IPS-18c (cell line): ENCODE measurements at regions not wholly inside any gene's neighbourhood (a gene's known extent, or its start where the extent isn't known, plus 50 kb on each side); places are given as distances from the start of the nearest gene placed in this dataset.

Source experiments
- H3K4me3 ChIP-seq: 2 replicates; pipeline ENCODE4 v1.7.0; 2013; ENCODE audit warnings: low read depth, mild to moderate bottlenecking, low read length, moderate library complexity; ENCODE audit not compliant: insufficient read depth
- H3K9me3 ChIP-seq: one replicate; pipeline ENCODE4 v1.6.1; 2013; ENCODE audit warnings: mild to moderate bottlenecking, low read length, moderate library complexity; ENCODE audit not compliant: control insufficient read depth, insufficient read depth

DNA sequence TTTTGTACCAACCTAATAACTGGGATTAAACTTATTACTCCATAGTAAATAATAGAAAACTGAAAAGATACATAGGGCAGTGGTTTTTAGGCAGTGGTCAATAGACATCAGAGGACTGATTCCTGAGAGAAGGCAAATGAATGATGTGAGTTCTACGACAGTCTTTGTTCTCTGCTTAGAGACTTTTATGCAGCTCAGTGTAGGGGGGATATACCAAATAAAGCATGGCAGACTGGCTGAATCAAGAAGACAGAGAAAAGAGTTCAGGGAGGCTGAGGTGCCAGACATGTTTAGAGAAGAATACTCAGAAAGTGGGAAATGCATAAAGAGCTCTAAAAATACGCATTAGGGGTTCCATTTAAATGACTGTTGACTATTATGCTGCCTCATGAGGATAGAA is 320.8 kb upstream of the FAR2 start:
- H3K9me3 ChIP-seq: no peaks in the 10 kb centered on the region
- H3K4me3 ChIP-seq: no peak overlapping the region

DNA sequence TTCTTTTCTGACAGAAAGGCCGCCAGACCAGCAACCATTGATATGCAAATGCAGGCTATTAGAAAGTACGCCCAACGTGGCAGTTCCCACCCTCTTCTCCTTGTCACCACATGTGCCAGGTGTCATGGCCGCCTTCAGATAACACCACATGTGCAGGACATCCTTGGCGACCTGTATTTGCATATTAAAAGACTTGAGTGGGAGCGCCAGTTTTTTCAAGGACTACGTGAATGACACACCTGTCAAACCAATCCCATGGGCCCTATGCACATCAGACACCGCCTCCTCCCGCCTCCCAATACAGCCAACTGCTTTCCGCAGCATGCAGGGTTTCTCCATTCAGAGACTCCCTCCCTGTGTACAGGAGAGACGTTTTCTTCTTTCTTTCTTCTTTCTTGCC is 318.6 kb upstream of the FAR2 start:
- H3K9me3 ChIP-seq: no peaks in the 10 kb centered on the region
- H3K4me3 ChIP-seq: no peak overlapping the region

GRCh38 chr12:28844718-28845117 is 304.4 kb upstream of the FAR2 start:
- Histone ChIP-seq H3K4me3 (no peak overlapping the region), H3K9me3 (no peaks in the 10 kb centered on the region)

DNA sequence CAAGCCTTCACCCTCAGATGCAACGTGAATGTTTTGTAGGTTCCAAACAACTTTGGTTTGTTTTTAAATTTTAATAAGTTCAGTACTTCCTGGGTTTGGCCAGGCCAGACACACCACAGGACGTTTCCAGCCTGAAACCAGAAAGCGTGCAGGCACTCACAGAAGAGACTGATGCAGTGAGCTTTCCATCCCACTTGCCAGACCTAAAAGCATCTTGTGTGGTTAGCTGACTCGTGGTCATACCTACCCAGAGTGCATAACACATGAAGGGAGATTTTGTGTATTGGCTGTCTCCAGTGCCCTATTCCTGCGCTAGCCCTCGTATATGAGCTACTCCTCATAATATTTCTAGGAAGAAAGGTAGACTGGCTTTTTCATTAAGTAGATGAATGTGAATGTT is 297.3 kb upstream of the FAR2 start:
- H3K4me3 ChIP-seq: no peak overlapping the region

GRCh38 chr12:28855761-28856310 is 293.2 kb upstream of the FAR2 start:
- Histone ChIP-seq H3K4me3 (no peak overlapping the region), H3K9me3 (no peaks in the 10 kb centered on the region)

More for the DNA sequence above, 297.3 kb upstream of the FAR2 start:
- H3K9me3 ChIP-seq: no peaks in the 10 kb centered on the region

GRCh38 chr12:28857369-28857768 is 291.7 kb upstream of the FAR2 start:
- no peak overlapping the region for H3K4me3 ChIP-seq

DNA sequence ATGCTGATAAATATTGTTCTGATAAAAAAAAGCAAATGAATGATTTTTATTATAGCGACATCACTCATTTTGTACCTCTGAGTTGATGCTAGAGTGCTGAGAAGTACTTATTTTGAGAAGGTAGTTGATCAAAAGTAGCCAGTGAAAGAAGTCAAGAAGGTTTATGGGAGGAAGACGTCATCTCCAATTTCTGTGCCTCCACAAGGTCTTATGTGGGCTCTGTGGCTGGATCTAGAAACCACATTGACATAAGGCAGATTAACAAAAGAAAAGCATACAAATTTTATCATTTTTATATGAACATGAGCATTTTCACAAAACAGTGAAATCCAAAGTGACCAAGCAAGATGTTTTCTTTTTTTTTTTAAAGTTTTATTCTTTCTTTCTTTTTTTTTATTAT is 289.5 kb upstream of the FAR2 start:
- no peak overlapping the region for H3K4me3 ChIP-seq
- H3K9me3 ChIP-seq: no peaks in the 10 kb centered on the region

More at GRCh38 chr12:28857369-28857768, 291.7 kb upstream of the FAR2 start:
- H3K9me3 ChIP-seq: no peaks in the 10 kb centered on the region

- no peak overlapping the region for H3K4me3 ChIP-seq
- peaks cover 5% of the 10 kb centered on the region for H3K9me3 ChIP-seq
Observed at GRCh38 chr12:28865776-28866175, 283.3 kb upstream of the FAR2 start.

- Histone ChIP-seq H3K9me3 (peaks cover 5% of the 10 kb centered on the region), H3K4me3 (no peak overlapping the region)
Observed at GRCh38 chr12:28866296-28866695, 282.8 kb upstream of the FAR2 start.

DNA sequence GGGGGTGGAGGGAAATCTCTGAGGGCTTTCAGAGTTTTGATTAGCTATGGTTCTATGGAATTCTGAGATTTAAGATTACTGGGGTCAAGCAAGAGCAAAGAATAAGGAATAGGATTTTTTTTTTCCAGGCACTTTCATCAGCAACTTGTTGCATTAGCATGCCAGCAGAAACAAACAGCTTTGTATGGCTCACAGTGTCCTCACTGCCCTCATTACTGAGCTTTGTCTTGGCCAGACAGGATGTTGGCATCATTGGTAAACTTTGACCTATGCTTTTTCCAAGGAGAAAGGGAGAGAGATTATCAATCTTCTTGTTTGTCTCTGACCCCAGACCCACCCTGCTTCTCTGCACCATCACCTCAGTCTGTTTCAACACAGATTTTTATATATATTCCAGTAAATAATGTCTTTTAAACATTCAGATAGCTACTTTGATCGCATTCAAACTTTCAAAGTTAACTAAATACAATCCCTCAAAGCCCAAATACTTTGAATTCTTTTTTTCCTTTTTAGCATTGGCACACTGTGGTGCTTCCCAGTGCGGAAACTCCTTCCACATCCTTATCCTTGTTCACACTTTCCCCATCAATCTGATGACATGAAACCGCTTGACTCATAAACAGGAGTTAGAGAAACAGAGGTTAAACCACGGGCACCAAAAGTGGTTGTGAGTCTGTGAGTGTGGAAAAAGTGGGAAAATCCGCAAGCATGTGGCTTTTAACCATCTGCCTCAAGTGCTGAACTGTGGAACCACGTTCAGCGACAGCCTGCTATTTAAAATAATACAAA is 282.2 kb upstream of the FAR2 start:
- Histone ChIP-seq H3K4me3 (no peak overlapping the region), H3K9me3 (peaks cover 5% of the 10 kb centered on the region)

DNA sequence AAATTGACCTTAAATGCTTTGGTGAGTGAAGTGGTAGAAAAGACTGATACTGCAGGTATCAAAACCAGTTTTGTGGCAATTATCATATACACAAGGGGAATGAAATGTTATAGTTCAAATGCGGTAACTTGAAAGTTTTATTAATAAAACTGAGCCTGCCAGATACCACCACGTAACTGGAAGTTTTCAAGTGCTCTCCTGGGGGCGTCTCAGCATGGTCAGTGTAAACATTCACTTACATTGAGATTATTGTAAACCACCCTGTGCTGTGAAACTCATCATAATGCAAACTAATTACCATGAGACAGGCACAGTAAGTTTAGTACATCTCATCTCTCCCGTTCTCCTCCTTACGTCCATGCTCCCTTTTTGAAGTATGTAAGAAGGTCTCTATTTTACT is 280.7 kb upstream of the FAR2 start:
- H3K9me3 ChIP-seq: peaks cover 5% of the 10 kb centered on the region
- no peak overlapping the region for H3K4me3 ChIP-seq

- H3K4me3 ChIP-seq: no peak overlapping the region
- H3K9me3 ChIP-seq: peaks cover 5% of the 10 kb centered on the region
Observed at GRCh38 chr12:28869197-28869596, 279.9 kb upstream of the FAR2 start.

DNA sequence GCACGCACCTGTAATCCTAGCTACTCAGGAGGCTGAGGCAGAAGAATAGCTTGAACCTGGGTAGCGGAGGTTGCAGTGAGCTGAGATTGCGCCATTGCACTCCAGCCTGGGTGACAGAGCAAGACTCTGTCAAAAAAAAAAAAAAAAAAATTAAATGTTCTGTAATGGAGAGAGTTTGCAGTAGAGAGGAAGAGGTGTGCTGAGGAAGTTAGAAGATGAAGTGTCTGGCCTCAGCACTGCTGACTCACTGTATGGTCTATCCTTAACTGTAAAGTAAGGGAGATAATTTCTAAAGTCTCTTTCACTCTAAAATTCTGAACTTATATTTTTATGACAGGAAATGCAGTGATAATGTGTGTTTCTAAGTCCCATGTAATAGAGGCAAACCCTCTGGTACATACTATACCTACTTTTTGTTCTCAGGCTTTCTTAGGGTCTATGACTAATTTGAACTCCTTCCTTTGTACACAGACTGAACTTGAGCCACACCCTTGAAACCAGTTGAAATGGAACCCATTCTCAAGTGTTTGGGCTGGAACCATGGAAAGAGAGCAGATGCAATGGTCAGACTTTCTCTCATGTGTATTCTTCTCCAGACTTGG is 278.1 kb upstream of the FAR2 start:
- H3K9me3 ChIP-seq: peaks cover 5% of the 10 kb centered on the region
- H3K4me3 ChIP-seq: no peak overlapping the region

DNA sequence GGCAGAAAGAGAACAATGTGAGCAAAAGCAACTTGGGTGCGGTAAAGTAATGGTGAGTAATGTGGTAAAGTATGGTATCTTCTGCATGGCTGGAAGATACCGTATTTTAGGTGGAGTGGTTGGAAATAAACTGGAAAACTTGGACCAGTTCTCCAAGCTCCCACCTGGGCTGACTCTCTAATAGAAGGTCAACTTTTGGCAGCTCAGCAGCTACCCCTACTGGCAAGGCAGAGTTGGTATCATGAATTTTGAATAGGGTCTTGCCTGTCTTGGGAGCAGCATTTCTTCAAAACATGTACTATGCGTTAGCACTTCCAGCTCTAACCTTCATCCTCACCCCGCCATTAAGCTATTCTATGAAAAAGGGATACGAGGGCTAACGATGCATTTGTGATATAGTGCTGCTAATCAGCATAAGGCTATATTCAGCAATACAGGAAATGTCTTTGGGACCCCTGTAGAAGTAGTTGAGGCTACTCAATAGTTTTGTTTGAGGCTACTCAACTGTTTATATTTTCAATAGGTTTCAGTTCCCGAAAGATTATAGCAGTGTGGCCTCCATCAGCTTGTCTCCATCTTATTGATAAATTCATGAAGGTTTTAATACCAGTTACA is 276.3 kb upstream of the FAR2 start:
- H3K4me3 ChIP-seq: no peak overlapping the region
- H3K9me3 ChIP-seq: no peaks in the 10 kb centered on the region

DNA sequence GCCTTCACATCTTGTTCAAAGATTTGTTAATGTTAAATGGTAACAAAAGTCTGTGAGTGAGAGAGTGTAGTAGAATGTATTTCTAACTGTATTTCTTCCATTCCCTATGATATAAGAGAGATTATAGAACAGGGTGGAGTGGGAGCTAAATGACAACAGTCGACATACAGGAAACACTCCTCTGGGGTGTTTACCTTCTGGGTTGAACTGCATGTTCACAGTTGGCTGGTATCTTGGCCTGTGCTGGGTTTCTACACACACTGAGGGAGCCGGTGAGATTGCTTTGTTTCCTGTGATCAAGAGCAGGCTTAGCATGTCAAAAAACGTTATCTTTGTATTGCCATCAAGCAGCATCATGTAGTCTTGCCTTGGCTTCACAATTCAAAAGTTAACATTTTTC is 274.3 kb upstream of the FAR2 start:
- Histone ChIP-seq H3K4me3 (no peak overlapping the region), H3K9me3 (no peaks in the 10 kb centered on the region)

GRCh38 chr12:28876196-28876798 is 272.8 kb upstream of the FAR2 start:
- Histone ChIP-seq H3K4me3 (no peak overlapping the region), H3K9me3 (no peaks in the 10 kb centered on the region)

DNA sequence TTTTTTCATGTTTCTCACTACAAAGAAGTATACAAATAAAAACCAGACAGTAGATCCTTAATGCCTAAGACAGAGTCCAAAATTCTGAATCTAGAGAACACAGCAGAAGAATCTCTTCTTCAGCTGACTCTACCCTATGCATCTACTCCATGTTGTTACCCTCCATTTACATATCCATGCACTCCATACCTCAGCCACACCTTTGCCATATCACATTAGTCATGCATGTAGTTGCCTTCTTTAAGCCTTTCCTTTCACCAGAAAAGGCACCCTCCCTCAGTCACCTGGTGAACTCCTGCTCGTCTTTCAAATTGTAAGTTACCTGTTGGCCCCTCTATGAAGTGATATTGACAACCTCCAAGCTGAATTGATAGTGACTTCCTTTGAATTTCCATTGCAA is 271.2 kb upstream of the FAR2 start:
- Histone ChIP-seq H3K4me3 (no peak overlapping the region), H3K9me3 (no peaks in the 10 kb centered on the region)

DNA sequence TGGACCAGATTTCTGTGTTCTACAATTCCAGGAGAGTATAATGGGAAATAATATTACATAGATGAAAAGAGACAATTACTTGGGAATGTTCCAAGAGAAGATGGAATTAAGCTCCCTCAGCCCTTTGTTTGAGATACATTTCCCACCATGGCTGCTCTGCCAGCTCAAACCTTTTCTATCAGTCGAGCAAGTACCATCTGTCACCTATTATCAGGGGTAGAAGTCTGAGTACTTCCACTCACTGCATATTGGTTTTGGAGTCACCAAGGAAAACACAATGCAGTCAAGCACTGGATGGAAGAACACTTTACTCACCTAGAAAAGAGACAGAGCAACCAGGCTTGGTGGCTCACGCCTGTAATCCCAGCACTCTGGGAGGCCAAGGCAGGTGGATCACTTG is 270.4 kb upstream of the FAR2 start:
- no peak overlapping the region for H3K4me3 ChIP-seq
- no peaks in the 10 kb centered on the region for H3K9me3 ChIP-seq
